ENCODE measurements at regions not wholly inside any gene's neighbourhood (a gene's known extent, or its start where the extent isn't known, plus 50 kb on each side); places are given as distances from the start of the nearest gene placed in this dataset.

- TF ChIP-seq, protein P1, sequence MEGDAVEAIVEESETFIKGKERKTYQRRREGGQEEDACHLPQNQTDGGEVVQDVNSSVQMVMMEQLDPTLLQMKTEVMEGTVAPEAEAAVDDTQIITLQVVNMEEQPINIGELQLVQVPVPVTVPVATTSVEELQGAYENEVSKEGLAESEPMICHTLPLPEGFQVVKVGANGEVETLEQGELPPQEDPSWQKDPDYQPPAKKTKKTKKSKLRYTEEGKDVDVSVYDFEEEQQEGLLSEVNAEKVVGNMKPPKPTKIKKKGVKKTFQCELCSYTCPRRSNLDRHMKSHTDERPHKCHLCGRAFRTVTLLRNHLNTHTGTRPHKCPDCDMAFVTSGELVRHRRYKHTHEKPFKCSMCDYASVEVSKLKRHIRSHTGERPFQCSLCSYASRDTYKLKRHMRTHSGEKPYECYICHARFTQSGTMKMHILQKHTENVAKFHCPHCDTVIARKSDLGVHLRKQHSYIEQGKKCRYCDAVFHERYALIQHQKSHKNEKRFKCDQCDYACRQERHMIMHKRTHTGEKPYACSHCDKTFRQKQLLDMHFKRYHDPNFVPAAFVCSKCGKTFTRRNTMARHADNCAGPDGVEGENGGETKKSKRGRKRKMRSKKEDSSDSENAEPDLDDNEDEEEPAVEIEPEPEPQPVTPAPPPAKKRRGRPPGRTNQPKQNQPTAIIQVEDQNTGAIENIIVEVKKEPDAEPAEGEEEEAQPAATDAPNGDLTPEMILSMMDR (IDR thresholded peaks at IDR 0.05) = peak; percentile 85
- no peak for TF ChIP-seq HOXB13 (CRISPR knock-in tag; IDR thresholded peaks at IDR 0.05; ENCODE audit: low read depth)
Observed at GRCh38 chr15:31977812-31978661, 52.3 kb upstream of the CHRNA7 start.

Measured in A549 (cell line).